ENCODE measurements at regions not wholly inside any gene's neighbourhood (a gene's known extent, or its start where the extent isn't known, plus 50 kb on each side); places are given as distances from the start of the nearest gene placed in this dataset.

- H3K27me3 ChIP-seq (ENCODE audit: insufficient read depth, poor library complexity, severe bottlenecking) = peaks cover 8% of the 10 kb centered on the region
- TF ChIP-seq SPI1 (IDR thresholded peaks at IDR 0.05; ENCODE audit: borderline replicate concordance, low read depth) (no peak), GABPA (IDR thresholded peaks at IDR 0.05; ENCODE audit: low read depth) (no peak), CTCF (IDR thresholded peaks at IDR 0.05; ENCODE audit: insufficient read depth, low read length) (no peak), REST (IDR thresholded peaks at IDR 0.05; ENCODE audit: insufficient replicate concordance, low read depth) (no peak), POLR2AphosphoS5 (IDR thresholded peaks at IDR 0.05; ENCODE audit: low read depth) (no peak)
- no peak overlapping the region for H3K4me3 ChIP-seq (replicated peaks; ENCODE audit: insufficient read depth, low read length)
- H3K27ac ChIP-seq (replicated peaks) = no peak overlapping the region
- DNase-seq (ENCODE audit: low read depth in 1 of 2, low spot score in 1 of 2) = no peak
Observed at GRCh38 chr15:57873564-57874209, 167.2 kb downstream of the POLR2M start.

GRCh38 chr15:57875347-57875746 is 168.8 kb downstream of the POLR2M start:
- no peak for DNase-seq (ENCODE audit: low read depth in 1 of 2, low spot score in 1 of 2)
- TF ChIP-seq GABPA (IDR thresholded peaks at IDR 0.05; ENCODE audit: low read depth) = no peak
- no peak for TF ChIP-seq REST (IDR thresholded peaks at IDR 0.05; ENCODE audit: insufficient replicate concordance, low read depth)
- TF ChIP-seq POLR2AphosphoS5 (IDR thresholded peaks at IDR 0.05; ENCODE audit: low read depth) = no peak
- no peak for TF ChIP-seq CTCF (IDR thresholded peaks at IDR 0.05; ENCODE audit: insufficient read depth, low read length)
- no peak for TF ChIP-seq SPI1 (IDR thresholded peaks at IDR 0.05; ENCODE audit: borderline replicate concordance, low read depth)
- H3K4me3 ChIP-seq (replicated peaks; ENCODE audit: insufficient read depth, low read length) = no peak overlapping the region
- peaks cover 8% of the 10 kb centered on the region for H3K27me3 ChIP-seq (ENCODE audit: insufficient read depth, poor library complexity, severe bottlenecking)
- H3K27ac ChIP-seq (replicated peaks) = no peak overlapping the region

- Histone ChIP-seq H3K27ac (replicated peaks) (no peak overlapping the region), H3K4me3 (replicated peaks; ENCODE audit: insufficient read depth, low read length) (no peak overlapping the region), H3K27me3 (ENCODE audit: insufficient read depth, poor library complexity, severe bottlenecking) (no peaks in the 10 kb centered on the region)
- TF ChIP-seq CTCF (IDR thresholded peaks at IDR 0.05; ENCODE audit: insufficient read depth, low read length) (no peak), GABPA (IDR thresholded peaks at IDR 0.05; ENCODE audit: low read depth) (no peak), POLR2AphosphoS5 (IDR thresholded peaks at IDR 0.05; ENCODE audit: low read depth) (no peak), REST (IDR thresholded peaks at IDR 0.05; ENCODE audit: insufficient replicate concordance, low read depth) (no peak), SPI1 (IDR thresholded peaks at IDR 0.05; ENCODE audit: borderline replicate concordance, low read depth) (no peak)
- DNase-seq (ENCODE audit: low read depth in 1 of 2, low spot score in 1 of 2) = no peak
Observed at GRCh38 chr15:57878573-57878972, 172.1 kb downstream of the POLR2M start.
